NCI-H146 treated with DMSO at 0.1 percent for 48 hours (cell line): ENCODE measurements at regions not wholly inside any gene's neighbourhood (a gene's known extent, or its start where the extent isn't known, plus 50 kb on each side); places are given as distances from the start of the nearest gene placed in this dataset.
"Not testable (repeated sequence)": the region's sequence is repeated elsewhere in the genome, so short reads cannot be mapped to it uniquely, and the experiment has no call there.

Experiments used
- DNase-seq: peaks from one replicate; lab custom pipeline; 2025; ENCODE audit not compliant: unreplicated experiment; lab: John Stamatoyannopoulos, UW

DNA sequence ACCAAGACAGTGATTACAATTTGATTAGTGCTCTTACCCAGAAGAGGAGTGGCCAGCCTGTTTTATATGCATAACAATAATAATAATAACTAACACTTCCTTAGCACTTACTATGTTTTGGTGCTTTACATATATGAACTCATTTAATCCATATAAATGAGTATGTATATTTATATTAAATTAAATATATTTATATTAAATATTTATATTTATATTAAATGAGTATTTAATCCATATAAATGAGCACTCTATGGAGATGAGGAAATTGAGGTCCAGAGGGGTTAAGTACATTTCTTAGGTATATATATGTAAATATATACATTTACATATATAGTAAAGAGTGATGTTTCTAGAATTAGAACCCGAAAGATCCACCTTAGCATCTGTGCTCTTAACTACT, 673.9 kb upstream of the ACVR2A start:
- DNase-seq, result no peak

GRCh38 chr2:147165697-147166382, 679.0 kb upstream of the ACVR2A start:
- DNase-seq, result no peak

GRCh38 chr2:147164563-147164962, 680.3 kb upstream of the ACVR2A start:
- no peak for DNase-seq

DNA sequence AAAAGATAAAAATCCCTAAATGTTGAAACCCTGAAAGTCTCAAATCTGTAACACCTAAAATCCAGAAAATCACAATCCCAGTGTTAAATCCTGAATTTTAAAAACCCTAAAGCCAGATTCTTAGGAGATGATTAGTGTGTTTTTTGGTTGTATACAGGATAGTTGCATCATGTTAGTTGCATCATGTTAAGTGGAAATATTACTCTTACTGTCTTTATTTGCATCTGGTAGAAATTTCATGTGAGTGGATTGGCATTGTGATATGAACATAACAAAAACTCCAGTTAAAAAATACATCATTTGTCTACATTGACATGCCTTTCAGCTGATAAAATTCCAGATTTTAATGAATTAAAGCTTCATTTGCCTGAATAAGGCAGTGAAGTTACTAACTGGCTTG, 683.1 kb upstream of the ACVR2A start:
- DNase-seq, result no peak

- no peak for DNase-seq
Observed at GRCh38 chr2:147156970-147157369, 687.9 kb upstream of the ACVR2A start.

DNA sequence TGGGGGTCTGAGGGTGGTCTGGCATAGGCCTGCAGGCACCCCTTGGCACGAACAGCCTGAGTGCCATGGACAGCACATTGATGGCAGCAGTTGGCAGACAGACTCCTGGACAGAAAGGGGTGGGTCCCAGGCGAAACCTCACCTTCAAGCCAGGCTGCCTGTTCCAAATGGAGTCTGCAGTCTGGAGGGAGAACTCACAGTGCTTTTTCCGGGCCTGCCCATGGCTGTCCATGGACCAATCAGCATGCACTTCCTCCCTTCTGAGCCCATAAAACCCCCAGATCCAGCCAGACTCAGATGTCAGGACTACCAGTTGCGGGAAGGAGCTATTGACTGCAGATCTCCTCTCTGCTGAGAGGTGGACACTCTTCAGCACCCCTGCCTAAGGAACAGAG, 694.6 kb upstream of the ACVR2A start:
- no peak for DNase-seq

DNA sequence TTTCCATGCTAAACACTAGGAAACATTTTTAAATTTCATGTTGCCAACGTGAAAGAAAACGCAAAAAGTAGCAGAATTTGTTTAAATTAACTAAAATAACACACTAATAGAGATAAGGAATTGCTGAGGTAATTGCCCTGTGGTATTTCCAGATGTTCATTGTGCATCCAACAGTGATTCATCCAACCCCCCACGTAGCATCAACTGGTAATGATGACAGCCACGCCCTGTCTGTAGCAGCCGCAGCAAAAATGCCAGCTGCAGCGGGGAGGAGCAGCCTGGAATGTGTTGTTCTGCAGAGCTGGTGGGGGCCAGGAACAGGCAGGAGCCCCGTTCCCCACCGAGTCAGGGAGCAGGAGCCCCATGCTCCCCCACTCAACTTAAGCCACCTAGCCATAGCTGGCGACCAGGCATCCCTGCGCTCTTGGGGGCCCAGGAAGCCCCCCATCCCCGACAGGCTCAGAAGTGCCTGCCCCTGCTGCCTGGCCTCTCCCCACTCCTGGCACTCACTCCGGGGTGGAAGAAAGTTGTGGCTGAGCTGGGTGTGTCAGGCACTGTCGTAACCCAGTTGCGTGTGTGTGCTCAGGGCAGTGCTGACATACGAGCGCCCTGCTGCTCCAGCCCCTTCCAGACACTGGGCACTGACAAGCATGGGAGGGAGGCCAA, 695.1 kb upstream of the ACVR2A start:
- DNase-seq, result no peak

DNA sequence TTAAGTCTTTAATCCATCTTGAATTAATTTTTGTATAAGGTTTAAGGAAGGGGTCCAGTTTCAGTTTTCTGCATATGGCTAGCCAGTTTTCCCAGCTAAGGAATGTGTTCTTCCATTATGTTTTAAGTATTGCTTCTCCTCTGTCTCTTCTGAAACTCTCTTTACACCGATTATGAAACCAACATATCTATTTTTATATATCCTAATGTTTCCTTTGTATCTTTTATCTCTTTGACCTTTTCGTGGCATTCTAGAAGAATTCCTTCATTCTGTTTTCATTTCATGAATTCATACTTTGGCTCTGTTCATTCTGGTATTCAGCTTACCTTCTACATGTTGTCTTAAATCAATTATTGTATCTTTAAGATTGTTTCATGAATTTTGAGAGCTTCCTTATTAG, 697.0 kb upstream of the ACVR2A start:
- no peak for DNase-seq

DNA sequence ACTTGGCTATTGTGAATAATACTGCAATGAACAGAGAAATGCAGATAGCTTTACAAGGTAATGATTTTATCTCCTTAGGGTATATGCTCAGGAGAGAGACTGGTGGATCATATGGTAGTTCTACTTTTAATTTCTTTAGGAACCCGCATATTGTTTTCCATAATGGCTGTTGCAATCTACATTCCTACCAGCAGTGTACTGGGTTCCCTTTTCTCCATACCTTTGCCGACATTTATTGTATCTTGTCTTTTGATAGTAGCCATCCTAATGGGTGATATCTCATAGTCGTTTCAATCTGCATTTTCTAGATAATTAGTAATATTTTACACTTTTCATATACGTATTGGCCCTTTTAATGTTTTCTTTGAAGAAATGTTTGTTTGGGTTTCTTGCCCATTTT, 702.9 kb upstream of the ACVR2A start:
- DNase-seq, result no peak

DNA sequence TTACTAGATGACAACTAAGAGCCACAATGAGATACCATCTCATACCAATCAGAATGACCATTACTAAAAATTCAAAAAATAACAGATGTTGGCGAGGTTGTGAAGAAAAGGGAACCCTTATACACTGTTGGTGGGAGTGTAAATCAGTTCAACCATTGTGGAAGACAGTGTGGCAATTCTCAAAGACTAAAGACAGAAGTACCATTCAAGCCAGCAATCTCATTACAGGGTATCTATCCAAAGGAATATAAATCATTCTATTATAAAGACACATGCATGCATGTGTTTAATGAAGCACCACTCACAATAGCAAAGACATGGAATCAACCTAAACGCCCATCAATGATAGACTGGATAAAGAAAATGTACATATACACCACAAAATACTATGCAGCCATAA, 705.1 kb upstream of the ACVR2A start:
- DNase-seq, result not testable (repeated sequence)

GRCh38 chr2:147137711-147138110, 707.1 kb upstream of the ACVR2A start:
- DNase-seq, result no peak

- DNase-seq, result peak; percentile 2
Observed at GRCh38 chr2:147135376-147135775, 709.5 kb upstream of the ACVR2A start.

DNA sequence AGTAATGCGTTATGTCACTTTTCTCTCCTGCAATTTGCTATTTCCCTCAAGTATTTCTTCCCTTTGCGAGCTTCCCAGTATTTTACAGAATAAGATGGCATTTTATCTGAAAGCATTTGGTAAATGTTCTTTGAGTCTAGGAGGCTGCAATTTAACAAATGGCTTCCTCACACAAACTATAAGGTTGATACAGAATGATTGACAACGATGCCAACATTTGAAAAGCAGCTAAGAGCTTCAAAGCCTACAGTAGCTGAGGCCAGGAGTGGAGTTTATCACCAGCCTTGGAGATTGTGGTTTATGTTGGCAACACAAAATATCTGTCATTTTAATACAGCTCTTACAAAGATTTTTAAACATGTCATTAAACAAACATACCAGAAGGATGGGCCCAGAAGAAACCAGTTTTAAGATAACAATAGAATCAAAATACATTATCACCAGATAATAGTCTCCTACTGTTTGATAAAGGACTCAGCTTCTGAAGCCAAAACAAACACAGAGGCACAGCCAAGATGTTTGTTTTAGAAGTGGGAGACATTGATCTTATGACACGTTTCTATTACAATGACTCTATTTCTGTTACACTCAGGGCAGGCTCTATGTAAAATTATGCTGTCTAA, 711.4 kb upstream of the ACVR2A start:
- DNase-seq, result peak; percentile 53

DNA sequence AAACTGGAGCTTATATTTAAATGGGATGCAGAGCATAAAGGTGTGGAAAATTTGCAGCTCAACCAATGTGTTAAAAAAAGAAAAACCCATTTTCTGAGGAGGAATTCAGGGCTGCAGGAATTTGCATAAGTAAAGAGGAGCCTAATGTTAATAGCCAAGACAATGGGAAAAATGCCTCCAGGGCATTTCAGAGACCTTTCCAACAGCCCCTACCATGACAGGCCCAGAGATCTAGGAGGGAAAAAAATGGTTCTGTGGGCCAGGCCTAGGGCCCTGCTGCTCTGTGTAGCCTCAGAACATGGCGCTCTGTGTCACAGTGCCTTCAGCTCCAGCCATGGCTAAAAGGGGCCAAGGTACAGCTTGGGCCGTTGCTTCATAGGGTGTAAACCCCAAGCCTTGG, 719.7 kb upstream of the ACVR2A start:
- DNase-seq, result no peak

DNA sequence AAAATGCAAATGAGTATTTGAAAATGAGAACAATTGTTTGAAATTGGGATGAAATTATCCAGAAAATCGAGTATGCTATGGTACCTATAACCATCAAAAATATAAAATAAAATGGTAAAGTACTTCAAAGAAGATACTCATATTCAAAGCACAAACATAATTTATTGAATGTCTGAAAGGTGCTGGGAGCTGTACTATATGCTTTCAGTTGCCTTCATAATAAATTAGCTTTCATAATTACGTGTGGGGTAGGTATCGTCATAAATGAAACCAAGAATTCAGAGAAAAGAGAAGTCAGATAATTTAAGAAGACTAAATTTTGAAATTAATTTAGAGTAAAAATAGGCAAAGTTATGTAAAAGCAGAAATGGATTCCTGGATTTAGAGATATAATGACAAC, 721.9 kb upstream of the ACVR2A start:
- DNase-seq, result no peak

DNA sequence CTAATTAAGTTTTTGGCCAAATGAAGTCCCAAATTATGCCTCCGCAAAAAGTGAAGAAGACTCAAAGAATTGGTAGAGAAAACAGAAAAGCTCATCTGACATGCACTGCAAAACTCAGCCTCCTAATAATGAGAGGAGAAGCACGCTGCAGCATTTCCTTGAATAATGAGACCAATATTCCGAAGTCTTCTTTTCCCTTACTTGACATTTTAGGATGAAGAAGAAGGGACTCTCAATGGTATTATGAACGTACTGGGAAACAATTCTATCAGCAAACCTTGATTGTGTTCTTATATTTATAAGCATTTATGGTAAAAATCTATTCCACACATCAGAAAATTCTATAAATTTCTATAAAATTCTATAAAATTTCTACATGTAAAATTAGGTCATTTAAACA, 733.9 kb upstream of the ACVR2A start:
- DNase-seq, result no peak

DNA sequence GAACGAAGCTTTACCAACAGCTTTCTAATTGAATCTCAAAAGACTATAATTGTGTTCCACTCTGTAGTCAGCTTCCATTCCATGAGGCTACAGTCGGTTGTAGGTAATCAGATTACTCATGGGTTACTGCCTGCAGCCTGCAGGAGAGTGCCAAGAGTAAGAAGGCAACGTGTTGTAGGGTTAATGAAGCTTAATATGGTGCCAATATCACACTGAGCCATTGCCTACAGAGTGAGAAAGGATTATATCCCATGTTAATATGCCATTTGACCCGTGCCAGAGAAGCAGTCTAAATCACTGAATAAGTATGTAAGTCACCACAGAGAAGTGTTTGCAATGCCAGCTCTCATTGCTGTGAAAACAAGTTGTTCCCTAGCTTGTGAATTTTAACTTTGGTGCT, 734.5 kb upstream of the ACVR2A start:
- DNase-seq, result no peak

- DNase-seq, result no peak
Observed at GRCh38 chr2:147109291-147109690, 735.5 kb upstream of the ACVR2A start.

DNA sequence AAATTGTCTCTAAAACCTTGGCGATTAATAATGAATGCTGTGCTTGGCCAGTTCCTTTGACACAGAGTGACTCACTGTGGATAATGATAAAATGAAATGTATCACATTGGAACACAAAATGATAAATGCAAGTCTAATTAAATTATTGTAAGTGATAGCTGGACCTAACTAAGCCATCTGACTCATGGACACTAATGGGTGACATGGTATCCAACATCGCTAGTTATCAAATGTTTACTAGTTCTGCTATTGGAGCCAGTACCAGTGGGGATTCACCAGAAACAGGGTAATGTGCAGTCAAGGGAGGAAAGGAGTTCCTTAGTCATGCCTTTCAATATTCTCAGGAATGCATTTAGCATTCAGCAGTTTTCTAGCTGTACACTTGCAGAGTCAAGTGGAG, 736.3 kb upstream of the ACVR2A start:
- DNase-seq, result no peak

DNA sequence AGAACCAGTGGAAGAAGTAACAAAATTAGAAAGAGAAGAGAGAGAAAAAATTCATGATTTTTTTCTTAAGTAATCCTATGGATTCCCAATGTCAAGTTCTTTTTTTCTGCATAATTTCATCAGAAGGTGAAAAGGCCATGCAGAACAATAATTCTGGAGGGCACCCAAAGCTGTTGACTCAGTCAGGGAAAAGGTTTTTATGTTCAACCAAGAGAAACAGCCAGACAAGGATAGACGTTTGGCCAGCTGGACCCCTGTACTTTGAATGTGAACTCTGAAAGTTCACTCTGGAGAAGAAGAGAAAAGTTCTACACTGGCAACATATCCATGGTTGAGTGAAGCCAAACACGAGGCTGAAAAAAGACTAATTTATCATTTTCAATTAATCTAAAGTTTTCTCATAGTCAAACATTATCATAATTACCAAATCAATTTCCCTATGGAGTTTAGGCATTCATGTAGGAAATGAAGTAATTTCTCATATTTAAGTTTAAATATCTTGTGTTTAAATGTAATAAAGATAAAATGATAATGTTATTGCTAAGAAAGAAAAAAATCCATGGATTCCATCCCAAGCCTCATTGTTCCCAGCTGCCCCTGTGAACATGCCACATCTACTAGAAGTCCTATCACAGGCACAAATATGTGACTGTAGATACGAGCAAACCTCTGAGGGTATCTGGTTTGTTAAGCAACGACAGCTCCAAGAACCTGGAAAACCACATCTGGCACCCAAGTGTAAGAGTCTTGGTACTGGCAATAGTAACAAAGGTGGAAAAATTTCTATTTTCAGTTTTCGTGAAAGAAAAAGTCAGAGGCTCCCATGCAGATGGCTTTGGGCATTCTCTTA, 742.7 kb upstream of the ACVR2A start:
- no peak for DNase-seq

- DNase-seq, result no peak
Observed at GRCh38 chr2:147100406-147101035, 744.3 kb upstream of the ACVR2A start.
